ENCODE measurements at regions not wholly inside any gene's neighbourhood (a gene's known extent, or its start where the extent isn't known, plus 50 kb on each side); places are given as distances from the start of the nearest gene placed in this dataset.

GRCh38 chr5:164824671-164825070 is 1319.3 kb downstream of the MAT2B start:
- H3K4me3 ChIP-seq (ENCODE audit: low read depth, low read length), result no peak overlapping the region
- no peak for TF ChIP-seq CTCF (IDR thresholded peaks at IDR 0.05; ENCODE audit: borderline replicate concordance, insufficient read depth, low read depth, low read length)

DNA sequence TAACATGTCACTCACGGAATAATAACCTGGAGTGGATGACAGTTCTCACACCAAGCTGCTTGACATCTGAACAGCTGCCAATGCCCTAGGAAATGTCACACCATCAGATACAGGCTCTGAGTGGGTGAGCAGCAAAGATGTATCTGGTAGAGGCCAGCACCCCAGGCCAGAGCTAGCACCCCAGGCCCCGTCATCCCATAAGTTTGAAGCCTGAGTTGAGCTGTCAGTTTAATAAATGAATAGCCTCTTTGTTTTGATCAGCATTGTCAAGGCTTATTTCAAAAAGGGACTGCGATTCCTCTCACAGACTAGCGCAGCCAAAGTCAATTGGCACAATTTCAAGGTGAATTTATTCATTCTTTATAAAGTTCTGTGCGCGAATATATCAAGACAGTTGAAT is 1327.1 kb downstream of the MAT2B start:
- no peak for TF ChIP-seq CTCF (IDR thresholded peaks at IDR 0.05; ENCODE audit: borderline replicate concordance, insufficient read depth, low read depth, low read length)
- no peak overlapping the region for H3K4me3 ChIP-seq (ENCODE audit: low read depth, low read length)

- H3K4me3 ChIP-seq (ENCODE audit: low read depth, low read length), result no peak overlapping the region
- TF ChIP-seq CTCF (IDR thresholded peaks at IDR 0.05; ENCODE audit: borderline replicate concordance, insufficient read depth, low read depth, low read length), result no peak
Observed at GRCh38 chr5:164844348-164844747, 1338.9 kb downstream of the MAT2B start.

DNA sequence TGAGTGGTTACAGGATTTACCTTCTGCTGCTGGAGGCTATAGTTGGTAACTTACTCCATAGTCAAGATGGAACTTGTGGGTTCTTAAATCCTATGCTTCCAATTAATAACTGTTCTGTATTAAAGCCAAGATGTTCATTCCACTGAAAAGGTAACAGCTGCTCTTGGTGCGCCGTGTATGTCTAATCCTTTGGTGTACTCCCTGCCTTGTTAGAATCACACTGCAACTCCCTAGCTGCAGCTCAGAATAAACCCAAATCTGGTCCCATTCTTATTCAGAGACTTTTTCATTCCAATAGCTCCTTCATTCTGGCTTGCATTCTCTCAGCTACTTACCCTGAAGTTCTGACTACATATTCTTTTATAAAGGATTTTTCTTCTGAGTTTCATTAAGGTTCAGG is 1355.5 kb downstream of the MAT2B start:
- H3K4me3 ChIP-seq (ENCODE audit: low read depth, low read length), result no peak overlapping the region
- no peak for TF ChIP-seq CTCF (IDR thresholded peaks at IDR 0.05; ENCODE audit: borderline replicate concordance, insufficient read depth, low read depth, low read length)

DNA sequence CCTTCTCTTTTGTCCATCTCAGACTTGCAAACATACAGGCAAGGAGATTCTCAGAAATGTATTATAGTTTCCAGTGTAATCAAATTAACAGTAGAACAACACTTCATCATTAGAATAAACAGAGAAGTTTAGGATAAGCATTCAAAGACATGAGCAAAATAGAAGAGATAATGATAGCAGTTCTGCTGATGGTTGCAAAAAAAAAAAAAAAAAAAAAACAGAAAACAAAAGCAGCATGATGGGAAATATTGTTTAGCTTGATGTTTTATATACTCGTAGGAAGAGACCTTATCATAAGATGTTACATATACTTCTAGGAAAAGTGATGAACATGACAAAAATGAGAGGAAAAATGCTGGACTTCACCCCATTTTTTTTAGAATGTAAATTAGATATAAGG is 1356.2 kb downstream of the MAT2B start:
- no peak for TF ChIP-seq CTCF (IDR thresholded peaks at IDR 0.05; ENCODE audit: borderline replicate concordance, insufficient read depth, low read depth, low read length)

GRCh38 chr5:164868761-164869160 is 1363.3 kb downstream of the MAT2B start:
- H3K4me3 ChIP-seq (ENCODE audit: low read depth, low read length), result no peak overlapping the region
- no peak for TF ChIP-seq CTCF (IDR thresholded peaks at IDR 0.05; ENCODE audit: borderline replicate concordance, insufficient read depth, low read depth, low read length)

More for the DNA sequence above, 1356.2 kb downstream of the MAT2B start:
- no peak overlapping the region for H3K4me3 ChIP-seq (ENCODE audit: low read depth, low read length)

- no peak for TF ChIP-seq CTCF (IDR thresholded peaks at IDR 0.05; ENCODE audit: borderline replicate concordance, insufficient read depth, low read depth, low read length)
- H3K4me3 ChIP-seq (ENCODE audit: low read depth, low read length), result no peak overlapping the region
Observed at GRCh38 chr5:164869325-164869724, 1363.9 kb downstream of the MAT2B start.

All from GM12875 (cell line).